Esophagus muscularis mucosa (tissue), 4 donors: ENCODE measurements at regions not wholly inside any gene's neighbourhood (a gene's known extent, or its start where the extent isn't known, plus 50 kb on each side); places are given as distances from the start of the nearest gene placed in this dataset.

Experiments used
- DNase-seq: peaks from one replicate; pipeline ENCODE4 v3.0.0-alpha.2; 2017; ENCODE audit errors: extremely low spot score
- H3K27ac ChIP-seq, 4 donors: fragments of 200-600 bp; sonication (generic); replicated peaks in 1 of 4; 1 replicate in 3 of 4; 2 replicates in 1 of 4; pipeline ENCODE4 v1.5.1; 2016 to 2019; ENCODE audit warnings: mild to moderate bottlenecking in 1 of 4
- H3K27me3 ChIP-seq, 4 donors: fragments of 200-600 bp; sonication (generic); one replicate each; pipeline versions ENCODE4 v1.5.1 to v1.6.0; 2016 to 2019
- H3K36me3 ChIP-seq, 4 donors: fragments of 200-600 bp; sonication (generic); one replicate each; pipeline ENCODE4 v1.5.1; 2016 to 2019
- H3K4me1 ChIP-seq, 4 donors: fragments of 200-600 bp; sonication (generic); one replicate each; pipeline ENCODE4 v1.5.1; 2016 to 2019
- H3K4me3 ChIP-seq, 4 donors: fragments of 200-600 bp; sonication (generic); 1 replicate in 2 of 4; 2 replicates in 2 of 4; pipeline ENCODE4 v1.5.1; 2016 to 2019; ENCODE audit warnings: mild to moderate bottlenecking in 4 of 4, moderate library complexity in 1 of 4
- H3K9me3 ChIP-seq, 4 donors: fragments of 200-600 bp; sonication (generic); 1 replicate in 3 of 4; 2 replicates in 1 of 4; pipeline ENCODE4 v1.5.1; 2016 to 2019
- EP300 ChIP-seq: sonication (generic); formaldehyde crosslinking; IDR thresholded peaks from one replicate; pipeline ENCODE4 v1.6.1; 2017; ENCODE audit warnings: antibody characterized with exemption
- POLR2A ChIP-seq: fragments of 450-650 bp; IDR thresholded peaks from one replicate; pipeline ENCODE4 v1.6.1; 2017; ENCODE audit warnings: antibody characterized with exemption, moderate library complexity, mild to moderate bottlenecking, low read depth
- POLR2AphosphoS5 ChIP-seq, 2 donors: sonication (generic); formaldehyde crosslinking; IDR thresholded peaks; one replicate each; pipeline ENCODE4 v1.6.1; 2017; ENCODE audit warnings: antibody characterized with exemption in 2 of 2
- WGBS: methylation state at CpG from one replicate; pipeline ENCODE4 v1.1.5; 2018; 5-methylcytosine and 5-hydroxymethylcytosine counted together
- intact Hi-C: fragments of 100-400 bp; cut with DNase I; formaldehyde crosslinking; loops from one replicate; pipeline ENCODE4 v1.15.1; 2023
- TF ChIP-seq, protein P1 (sequence below), 3 experiments: fragments of 200-600 bp in 2 of 3; fragments of 450-650 bp in 1 of 3; sonication (generic) in 2 of 3; IDR thresholded peaks; one replicate each; pipeline ENCODE4 v1.5.1; 2017 to 2019; ENCODE audit warnings: antibody characterized with exemption in 3 of 3, mild to moderate bottlenecking in 2 of 3, moderate library complexity in 1 of 3

- TF ChIP-seq, protein P1, sequence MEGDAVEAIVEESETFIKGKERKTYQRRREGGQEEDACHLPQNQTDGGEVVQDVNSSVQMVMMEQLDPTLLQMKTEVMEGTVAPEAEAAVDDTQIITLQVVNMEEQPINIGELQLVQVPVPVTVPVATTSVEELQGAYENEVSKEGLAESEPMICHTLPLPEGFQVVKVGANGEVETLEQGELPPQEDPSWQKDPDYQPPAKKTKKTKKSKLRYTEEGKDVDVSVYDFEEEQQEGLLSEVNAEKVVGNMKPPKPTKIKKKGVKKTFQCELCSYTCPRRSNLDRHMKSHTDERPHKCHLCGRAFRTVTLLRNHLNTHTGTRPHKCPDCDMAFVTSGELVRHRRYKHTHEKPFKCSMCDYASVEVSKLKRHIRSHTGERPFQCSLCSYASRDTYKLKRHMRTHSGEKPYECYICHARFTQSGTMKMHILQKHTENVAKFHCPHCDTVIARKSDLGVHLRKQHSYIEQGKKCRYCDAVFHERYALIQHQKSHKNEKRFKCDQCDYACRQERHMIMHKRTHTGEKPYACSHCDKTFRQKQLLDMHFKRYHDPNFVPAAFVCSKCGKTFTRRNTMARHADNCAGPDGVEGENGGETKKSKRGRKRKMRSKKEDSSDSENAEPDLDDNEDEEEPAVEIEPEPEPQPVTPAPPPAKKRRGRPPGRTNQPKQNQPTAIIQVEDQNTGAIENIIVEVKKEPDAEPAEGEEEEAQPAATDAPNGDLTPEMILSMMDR (IDR thresholded peaks at IDR 0.05) = no peak
- peaks cover 0 to 18% (median 7%) of the 10 kb centered on the region in 4 donors for H3K9me3 ChIP-seq
- 35% methylated on average over 1 of the region's 1 CpG for WGBS
- no peaks in the 10 kb centered on the region for H3K4me1 ChIP-seq
- no peaks in the 10 kb centered on the region for H3K36me3 ChIP-seq
- intact Hi-C loops = no loop called here
- H3K27me3 ChIP-seq = no peaks in the 10 kb centered on the region
- H3K27ac ChIP-seq = no peak overlapping the region
- no peak for DNase-seq
- no peak overlapping the region for H3K4me3 ChIP-seq
Measured at GRCh38 chr2:60029566-60029883, 523.9 kb downstream of the BCL11A start.

GRCh38 chr2:60028849-60029565, 524.4 kb downstream of the BCL11A start:
- intact Hi-C loops = no loop called here
- TF ChIP-seq POLR2AphosphoS5 (IDR thresholded peaks at IDR 0.05) = no peak
- 41% methylated on average over 3 of the region's 3 CpGs for WGBS

GRCh38 chr2:60025496-60025895, 528.0 kb downstream of the BCL11A start:
- Histone ChIP-seq H3K27me3 (no peaks in the 10 kb centered on the region), H3K9me3 (peaks cover 0 to 4% (median 0%) of the 10 kb centered on the region in 4 donors), H3K4me3 (no peak overlapping the region), H3K4me1 (no peaks in the 10 kb centered on the region), H3K36me3 (no peaks in the 10 kb centered on the region), H3K27ac (no peak overlapping the region)
- no peak for TF ChIP-seq POLR2A
- intact Hi-C loops = no loop called here
- WGBS = 84% methylated on average over 2 of the region's 2 CpGs
- no peak for DNase-seq

More at GRCh38 chr2:60028849-60029565, 524.4 kb downstream of the BCL11A start:
- DNase-seq = no peak
- H3K27me3 ChIP-seq = no peaks in the 10 kb centered on the region
- no peak overlapping the region for H3K4me3 ChIP-seq
- peaks cover 0 to 18% (median 6%) of the 10 kb centered on the region in 4 donors for H3K9me3 ChIP-seq
- H3K36me3 ChIP-seq = no peaks in the 10 kb centered on the region
- H3K27ac ChIP-seq = no peak overlapping the region
- no peaks in the 10 kb centered on the region for H3K4me1 ChIP-seq

DNA sequence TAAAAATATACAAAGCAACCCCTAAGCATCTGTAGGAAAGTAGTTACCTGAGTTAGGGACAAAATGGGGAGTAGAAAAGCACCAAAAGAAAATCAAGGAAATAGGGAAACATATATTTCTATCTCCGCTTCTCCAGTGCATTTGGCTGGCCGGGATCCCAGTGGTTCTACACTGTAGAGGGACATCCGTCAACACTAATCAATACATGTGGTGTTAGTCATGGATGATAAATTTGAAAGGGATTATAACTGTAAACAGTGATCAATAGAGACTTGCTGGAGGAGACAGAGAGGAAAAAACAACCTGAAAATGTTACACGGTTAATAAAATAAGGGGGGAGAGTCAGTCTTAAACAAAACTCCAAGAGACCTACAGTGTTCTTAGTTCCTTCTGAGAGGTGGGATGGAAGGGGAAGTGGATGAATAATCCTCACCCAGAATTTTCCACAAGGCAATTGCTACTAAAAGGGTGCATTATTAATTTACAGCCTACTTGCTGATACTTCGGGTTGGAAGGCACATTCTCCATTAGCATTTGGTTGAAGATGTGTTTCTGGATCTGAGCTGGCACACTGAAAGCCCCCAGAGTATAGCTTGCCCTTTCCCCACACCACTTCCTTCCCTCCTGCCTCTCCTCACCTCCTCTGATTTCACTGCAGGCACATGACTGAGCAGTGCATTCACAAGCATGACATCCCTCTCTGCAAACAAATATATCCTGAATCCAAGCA, 530.0 kb downstream of the BCL11A start:
- Histone ChIP-seq H3K27ac (no peak overlapping the region), H3K4me3 (no peak overlapping the region), H3K9me3 (peaks cover 0 to 7% (median 2%) of the 10 kb centered on the region in 4 donors), H3K27me3 (no peaks in the 10 kb centered on the region), H3K4me1 (no peaks in the 10 kb centered on the region), H3K36me3 (no peaks in the 10 kb centered on the region)
- intact Hi-C loops = no loop called here
- WGBS = 75% methylated on average over 5 of the region's 5 CpGs
- DNase-seq = peak; percentile 89
- no peak for TF ChIP-seq EP300
- no peak for TF ChIP-seq POLR2A
- TF ChIP-seq, protein P1 (IDR thresholded peaks at IDR 0.05) = no peak
- no peak for TF ChIP-seq POLR2AphosphoS5 (IDR thresholded peaks at IDR 0.05)

DNA sequence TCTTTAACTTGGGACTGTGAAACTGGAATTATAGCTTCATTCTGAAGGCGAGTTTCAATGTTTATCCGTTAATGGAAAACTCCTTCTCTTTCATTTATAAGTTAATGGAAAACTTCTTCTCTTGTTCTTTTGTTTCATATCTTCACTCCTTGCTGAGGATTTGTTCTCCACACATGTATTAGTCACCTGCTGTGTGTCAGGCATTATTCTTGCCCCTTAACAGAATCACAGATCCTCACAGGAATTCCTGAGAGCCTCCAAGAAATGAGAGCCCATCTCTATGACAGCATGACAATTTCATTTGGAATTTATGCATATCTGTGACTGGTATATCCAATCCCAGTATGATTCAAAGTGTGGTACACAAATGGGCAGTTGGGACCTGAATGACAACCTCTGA, 545.8 kb downstream of the BCL11A start:
- Histone ChIP-seq H3K4me3 (no peak overlapping the region), H3K27ac (no peak overlapping the region), H3K27me3 (no peaks in the 10 kb centered on the region), H3K36me3 (no peaks in the 10 kb centered on the region), H3K4me1 (no peaks in the 10 kb centered on the region), H3K9me3 (no peaks in the 10 kb centered on the region)
- TF ChIP-seq EP300 (no peak), POLR2AphosphoS5 (IDR thresholded peaks at IDR 0.05) (no peak), POLR2A (no peak)
- TF ChIP-seq, protein P1 (IDR thresholded peaks at IDR 0.05) = no peak
- no peak for DNase-seq
- WGBS = 88% methylated on average over 2 of the region's 2 CpGs
- intact Hi-C loops = no loop called here

GRCh38 chr2:60003076-60003475, 550.4 kb downstream of the BCL11A start:
- Histone ChIP-seq H3K9me3 (no peaks in the 10 kb centered on the region), H3K27me3 (no peaks in the 10 kb centered on the region), H3K4me1 (no peaks in the 10 kb centered on the region), H3K36me3 (no peaks in the 10 kb centered on the region), H3K4me3 (no peak overlapping the region), H3K27ac (no peak overlapping the region)
- no peak for DNase-seq
- intact Hi-C loops = no loop called here
- TF ChIP-seq, protein P1 (IDR thresholded peaks at IDR 0.05) = no peak
- TF ChIP-seq POLR2A = no peak
- no peak for TF ChIP-seq EP300
- no peak for TF ChIP-seq POLR2AphosphoS5 (IDR thresholded peaks at IDR 0.05)
- 61% methylated on average over 2 of the region's 2 CpGs for WGBS
